GM23338 (cell line): ENCODE measurements at regions not wholly inside any gene's neighbourhood (a gene's known extent, or its start where the extent isn't known, plus 50 kb on each side); places are given as distances from the start of the nearest gene placed in this dataset.

Source experiments
- ATAC-seq: fragments of 200-7000 bp; cut with Tn5 transposase; 3 replicates; pipeline ENCODE4 v1.9.1; 2020
- DNase-seq: peaks from one replicate; pipeline ENCODE4 v3.0.0-alpha.2; 2015; ENCODE audit warnings: low spot score
- H2AFZ ChIP-seq: fragments of 200-600 bp; sonication (generic); 2 replicates; pipeline ENCODE4 v1.8.0; 2016; ENCODE audit warnings: antibody characterized with exemption, mild to moderate bottlenecking, moderate library complexity
- H3F3A ChIP-seq: fragments of 200-600 bp; sonication (generic); replicated peaks from 2 replicates; pipeline ENCODE4 v1.8.0; 2017; ENCODE audit warnings: antibody characterized with exemption, mixed run types, low read depth
- H3K27ac ChIP-seq: fragments of 200-600 bp; sonication (generic); 2 replicates; pipeline ENCODE4 v1.6.1; 2016; ENCODE audit warnings: low read depth
- H3K27me3 ChIP-seq: fragments of 200-600 bp; sonication (generic); 2 replicates; pipeline ENCODE4 v1.8.0; 2016; ENCODE audit warnings: mild to moderate bottlenecking, mixed run types, moderate library complexity; ENCODE audit not compliant: insufficient read depth
- H3K36me3 ChIP-seq: fragments of 200-600 bp; sonication (generic); 2 replicates; pipeline ENCODE4 v1.8.0; 2016; ENCODE audit warnings: mild to moderate bottlenecking; ENCODE audit not compliant: insufficient read depth
- H3K4me1 ChIP-seq: fragments of 200-600 bp; sonication (generic); 2 replicates; pipeline ENCODE4 v1.8.0; 2016; ENCODE audit warnings: mild to moderate bottlenecking, moderate library complexity; ENCODE audit not compliant: insufficient read depth
- H3K4me2 ChIP-seq: fragments of 200-600 bp; sonication (generic); 2 replicates; pipeline ENCODE4 v1.7.1; 2017; ENCODE audit warnings: mixed run types
- H3K4me3 ChIP-seq: fragments of 200-600 bp; sonication (generic); 2 replicates; pipeline ENCODE4 v1.6.1; 2016; ENCODE audit warnings: mixed run types
- H3K79me2 ChIP-seq: fragments of 200-600 bp; sonication (generic); replicated peaks from 2 replicates; pipeline ENCODE4 v1.8.0; 2017; ENCODE audit warnings: mild to moderate bottlenecking; ENCODE audit not compliant: insufficient read depth
- H3K9me2 ChIP-seq: fragments of 200-600 bp; sonication (generic); 2 replicates; pipeline ENCODE4 v1.8.0; 2017; ENCODE audit not compliant: insufficient read depth
- H4K20me1 ChIP-seq: fragments of 200-600 bp; sonication (generic); replicated peaks from 2 replicates; pipeline ENCODE4 v1.8.0; 2017; ENCODE audit warnings: mild to moderate bottlenecking; ENCODE audit not compliant: insufficient read depth
- H3K27ac Mint-ChIP-seq: 2 replicates; pipeline ENCODE4 v1.8.0; 2020; ENCODE audit warnings: inconsistent platforms, mild to moderate bottlenecking, moderate library complexity, mixed read lengths
- H3K27me3 Mint-ChIP-seq: 3 replicates; pipeline ENCODE4 v1.8.0; 2022; ENCODE audit warnings: low read depth, mild to moderate bottlenecking, moderate library complexity, mixed read lengths, inconsistent platforms; ENCODE audit not compliant: insufficient read depth, poor library complexity
- H3K36me3 Mint-ChIP-seq: 3 replicates; pipeline ENCODE4 v1.8.0; 2021; ENCODE audit warnings: low read depth, mild to moderate bottlenecking, inconsistent platforms, moderate library complexity, mixed read lengths
- H3K4me1 Mint-ChIP-seq: 3 replicates; pipeline ENCODE4 v1.8.0; 2020; ENCODE audit warnings: mild to moderate bottlenecking, inconsistent platforms, mixed read lengths
- H3K4me3 Mint-ChIP-seq: 3 replicates; pipeline ENCODE4 v1.8.0; 2021; ENCODE audit warnings: moderate library complexity, mild to moderate bottlenecking, inconsistent platforms, mixed read lengths
- H3K9me3 Mint-ChIP-seq: 3 replicates; pipeline ENCODE4 v1.8.0; 2020; ENCODE audit warnings: moderate library complexity, mild to moderate bottlenecking, inconsistent platforms, mixed read lengths
- STAT1 ChIP-seq: IDR thresholded peaks from one replicate; pipeline ENCODE4 v1.6.1; 2016; ENCODE audit warnings: antibody characterized with exemption; ENCODE audit not compliant: unreplicated experiment
- TF ChIP-seq, protein P1 (sequence below): fragments of 250-450 bp; sonication (Bioruptor Pico); IDR thresholded peaks from 2 replicates; pipeline ENCODE4 v1.5.0; 2020; ENCODE audit warnings: mild to moderate bottlenecking, moderate library complexity
- TF ChIP-seq, protein P2 (sequence below), 2 experiments: fragments of 200-600 bp in 1 of 2; sonication (generic) in 1 of 2; conservative IDR thresholded peaks; 2 replicates each; pipeline versions ENCODE4 v1.5.1 to v1.6.1; 2016 to 2017; ENCODE audit warnings: antibody characterized with exemption in 2 of 2, low read depth in 2 of 2, mild to moderate bottlenecking in 2 of 2, moderate library complexity in 1 of 2

DNA sequence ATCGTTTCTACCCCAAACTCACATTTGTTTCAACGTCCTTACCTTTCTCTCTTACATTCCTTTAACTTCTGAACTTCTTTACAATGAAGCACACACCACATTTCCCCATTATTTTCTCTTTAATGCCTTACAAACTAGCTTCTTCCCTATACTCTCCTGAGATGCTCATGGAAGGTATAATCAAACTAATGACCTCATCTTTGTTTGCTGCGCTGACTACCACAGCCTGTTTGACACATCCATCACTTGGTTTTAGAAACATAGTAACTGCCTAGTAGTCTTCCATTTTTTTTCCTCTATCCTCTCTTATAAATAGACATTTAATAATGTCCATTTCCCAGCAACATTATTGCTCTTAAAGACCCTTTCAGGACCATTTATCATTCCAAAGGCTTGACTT lies 230.5 kb upstream of the LRTM1 start (continued):
- TF ChIP-seq, protein P1, sequence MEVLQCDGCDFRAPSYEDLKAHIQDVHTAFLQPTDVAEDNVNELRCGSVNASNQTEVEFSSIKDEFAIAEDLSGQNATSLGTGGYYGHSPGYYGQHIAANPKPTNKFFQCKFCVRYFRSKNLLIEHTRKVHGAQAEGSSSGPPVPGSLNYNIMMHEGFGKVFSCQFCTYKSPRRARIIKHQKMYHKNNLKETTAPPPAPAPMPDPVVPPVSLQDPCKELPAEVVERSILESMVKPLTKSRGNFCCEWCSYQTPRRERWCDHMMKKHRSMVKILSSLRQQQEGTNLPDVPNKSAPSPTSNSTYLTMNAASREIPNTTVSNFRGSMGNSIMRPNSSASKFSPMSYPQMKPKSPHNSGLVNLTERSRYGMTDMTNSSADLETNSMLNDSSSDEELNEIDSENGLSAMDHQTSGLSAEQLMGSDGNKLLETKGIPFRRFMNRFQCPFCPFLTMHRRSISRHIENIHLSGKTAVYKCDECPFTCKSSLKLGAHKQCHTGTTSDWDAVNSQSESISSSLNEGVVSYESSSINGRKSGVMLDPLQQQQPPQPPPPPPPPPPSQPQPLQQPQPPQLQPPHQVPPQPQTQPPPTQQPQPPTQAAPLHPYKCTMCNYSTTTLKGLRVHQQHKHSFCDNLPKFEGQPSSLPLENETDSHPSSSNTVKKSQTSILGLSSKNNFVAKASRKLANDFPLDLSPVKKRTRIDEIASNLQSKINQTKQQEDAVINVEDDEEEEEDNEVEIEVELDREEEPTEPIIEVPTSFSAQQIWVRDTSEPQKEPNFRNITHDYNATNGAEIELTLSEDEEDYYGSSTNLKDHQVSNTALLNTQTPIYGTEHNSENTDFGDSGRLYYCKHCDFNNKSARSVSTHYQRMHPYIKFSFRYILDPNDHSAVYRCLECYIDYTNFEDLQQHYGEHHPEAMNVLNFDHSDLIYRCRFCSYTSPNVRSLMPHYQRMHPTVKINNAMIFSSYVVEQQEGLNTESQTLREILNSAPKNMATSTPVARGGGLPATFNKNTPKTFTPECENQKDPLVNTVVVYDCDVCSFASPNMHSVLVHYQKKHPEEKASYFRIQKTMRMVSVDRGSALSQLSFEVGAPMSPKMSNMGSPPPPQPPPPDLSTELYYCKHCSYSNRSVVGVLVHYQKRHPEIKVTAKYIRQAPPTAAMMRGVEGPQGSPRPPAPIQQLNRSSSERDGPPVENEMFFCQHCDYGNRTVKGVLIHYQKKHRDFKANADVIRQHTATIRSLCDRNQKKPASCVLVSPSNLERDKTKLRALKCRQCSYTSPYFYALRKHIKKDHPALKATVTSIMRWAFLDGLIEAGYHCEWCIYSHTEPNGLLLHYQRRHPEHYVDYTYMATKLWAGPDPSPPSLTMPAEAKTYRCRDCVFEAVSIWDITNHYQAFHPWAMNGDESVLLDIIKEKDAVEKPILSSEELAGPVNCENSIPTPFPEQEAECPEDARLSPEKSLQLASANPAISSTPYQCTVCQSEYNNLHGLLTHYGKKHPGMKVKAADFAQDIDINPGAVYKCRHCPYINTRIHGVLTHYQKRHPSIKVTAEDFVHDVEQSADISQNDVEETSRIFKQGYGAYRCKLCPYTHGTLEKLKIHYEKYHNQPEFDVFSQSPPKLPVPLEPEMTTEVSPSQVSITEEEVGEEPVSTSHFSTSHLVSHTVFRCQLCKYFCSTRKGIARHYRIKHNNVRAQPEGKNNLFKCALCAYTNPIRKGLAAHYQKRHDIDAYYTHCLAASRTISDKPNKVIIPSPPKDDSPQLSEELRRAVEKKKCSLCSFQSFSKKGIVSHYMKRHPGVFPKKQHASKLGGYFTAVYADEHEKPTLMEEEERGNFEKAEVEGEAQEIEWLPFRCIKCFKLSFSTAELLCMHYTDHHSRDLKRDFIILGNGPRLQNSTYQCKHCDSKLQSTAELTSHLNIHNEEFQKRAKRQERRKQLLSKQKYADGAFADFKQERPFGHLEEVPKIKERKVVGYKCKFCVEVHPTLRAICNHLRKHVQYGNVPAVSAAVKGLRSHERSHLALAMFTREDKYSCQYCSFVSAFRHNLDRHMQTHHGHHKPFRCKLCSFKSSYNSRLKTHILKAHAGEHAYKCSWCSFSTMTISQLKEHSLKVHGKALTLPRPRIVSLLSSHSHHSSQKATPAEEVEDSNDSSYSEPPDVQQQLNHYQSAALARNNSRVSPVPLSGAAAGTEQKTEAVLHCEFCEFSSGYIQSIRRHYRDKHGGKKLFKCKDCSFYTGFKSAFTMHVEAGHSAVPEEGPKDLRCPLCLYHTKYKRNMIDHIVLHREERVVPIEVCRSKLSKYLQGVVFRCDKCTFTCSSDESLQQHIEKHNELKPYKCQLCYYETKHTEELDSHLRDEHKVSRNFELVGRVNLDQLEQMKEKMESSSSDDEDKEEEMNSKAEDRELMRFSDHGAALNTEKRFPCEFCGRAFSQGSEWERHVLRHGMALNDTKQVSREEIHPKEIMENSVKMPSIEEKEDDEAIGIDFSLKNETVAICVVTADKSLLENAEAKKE (CRISPR knock-in tag) = no peak

DNA sequence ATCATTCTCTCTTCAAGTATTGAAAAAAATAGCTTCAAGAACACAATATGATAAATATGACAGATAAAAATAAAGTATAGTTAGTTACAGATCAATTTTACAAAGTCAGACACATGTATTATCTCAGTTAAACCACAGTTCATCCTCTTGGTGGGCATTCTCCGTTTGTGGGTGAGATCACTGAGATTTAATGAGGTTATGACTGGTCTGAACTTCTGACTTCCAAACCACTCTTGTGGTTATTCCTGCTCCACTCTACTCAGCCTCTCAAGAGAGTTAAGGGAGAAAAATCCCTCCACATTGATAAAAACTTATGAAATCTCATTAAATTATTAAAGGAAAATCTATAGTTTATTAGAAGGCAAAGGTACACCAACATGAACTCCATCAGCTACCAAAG lies 229.9 kb upstream of the LRTM1 start:
- no peaks in the 10 kb centered on the region for H3F3A ChIP-seq
- no peak for ATAC-seq
- no peaks in the 10 kb centered on the region for H3K27me3 ChIP-seq
- Mint-ChIP-seq H3K36me3 (no peaks in the 10 kb centered on the region), H3K4me3 (no peak overlapping the region), H3K9me3 (no peaks in the 10 kb centered on the region), H3K4me1 (no peaks in the 10 kb centered on the region; the same call in 2 of the 3 replicates), H3K27ac (no peak overlapping the region), H3K27me3 (no peaks in the 10 kb centered on the region)
- H3K36me3 ChIP-seq = no peaks in the 10 kb centered on the region
- no peak overlapping the region for H3K27ac ChIP-seq
- H3K9me2 ChIP-seq = 0 out of 2 replicates have a peak, but pooled peaks cover 3% of the 10 kb centered on the region
- no peak overlapping the region for H3K4me2 ChIP-seq
- no peaks in the 10 kb centered on the region for H3K79me2 ChIP-seq
- no peaks in the 10 kb centered on the region for H3K4me1 ChIP-seq
- no peak overlapping the region for H3K4me3 ChIP-seq
- TF ChIP-seq, protein P2, sequence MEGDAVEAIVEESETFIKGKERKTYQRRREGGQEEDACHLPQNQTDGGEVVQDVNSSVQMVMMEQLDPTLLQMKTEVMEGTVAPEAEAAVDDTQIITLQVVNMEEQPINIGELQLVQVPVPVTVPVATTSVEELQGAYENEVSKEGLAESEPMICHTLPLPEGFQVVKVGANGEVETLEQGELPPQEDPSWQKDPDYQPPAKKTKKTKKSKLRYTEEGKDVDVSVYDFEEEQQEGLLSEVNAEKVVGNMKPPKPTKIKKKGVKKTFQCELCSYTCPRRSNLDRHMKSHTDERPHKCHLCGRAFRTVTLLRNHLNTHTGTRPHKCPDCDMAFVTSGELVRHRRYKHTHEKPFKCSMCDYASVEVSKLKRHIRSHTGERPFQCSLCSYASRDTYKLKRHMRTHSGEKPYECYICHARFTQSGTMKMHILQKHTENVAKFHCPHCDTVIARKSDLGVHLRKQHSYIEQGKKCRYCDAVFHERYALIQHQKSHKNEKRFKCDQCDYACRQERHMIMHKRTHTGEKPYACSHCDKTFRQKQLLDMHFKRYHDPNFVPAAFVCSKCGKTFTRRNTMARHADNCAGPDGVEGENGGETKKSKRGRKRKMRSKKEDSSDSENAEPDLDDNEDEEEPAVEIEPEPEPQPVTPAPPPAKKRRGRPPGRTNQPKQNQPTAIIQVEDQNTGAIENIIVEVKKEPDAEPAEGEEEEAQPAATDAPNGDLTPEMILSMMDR (conservative IDR thresholded peaks at IDR 0.05; ENCODE audit: low read depth in 2 of 2) = no peak
- TF ChIP-seq, protein P1 (CRISPR knock-in tag) = no peak
- no peak for TF ChIP-seq STAT1
- DNase-seq = no peak
- no peaks in the 10 kb centered on the region for H4K20me1 ChIP-seq
- H2AFZ ChIP-seq = no peak overlapping the region
